Smooth muscle cell (in vitro differentiated cells): ENCODE measurements at regions not wholly inside any gene's neighbourhood (a gene's known extent, or its start where the extent isn't known, plus 50 kb on each side); places are given as distances from the start of the nearest gene placed in this dataset.

Experiments
- DNase-seq: peaks from one replicate; lab custom pipeline; 2025; ENCODE audit not compliant: unreplicated experiment; lab: John Stamatoyannopoulos, UW
- H2AFZ ChIP-seq: fragments of 200-600 bp; sonication (generic); 2 replicates; pipeline ENCODE4 v1.6.0; 2016; ENCODE audit warnings: antibody characterized with exemption, low read depth, mild to moderate bottlenecking
- H3F3A ChIP-seq: fragments of 200-600 bp; sonication (generic); 2 replicates; pipeline ENCODE4 v1.6.0; 2017; ENCODE audit warnings: antibody characterized with exemption, low read depth
- H3K27ac ChIP-seq: fragments of 200-600 bp; sonication (generic); 2 replicates; pipeline ENCODE4 v1.5.1; 2016; ENCODE audit warnings: low read depth, mild to moderate bottlenecking
- H3K27me3 ChIP-seq: fragments of 200-600 bp; sonication (generic); 2 replicates; pipeline ENCODE4 v1.6.1; 2016; ENCODE audit warnings: low read depth, mild to moderate bottlenecking
- H3K36me3 ChIP-seq: fragments of 200-600 bp; sonication (generic); 2 replicates; pipeline ENCODE4 v1.5.1; 2016; ENCODE audit warnings: low read depth
- H3K4me1 ChIP-seq: fragments of 200-600 bp; sonication (generic); 2 replicates; pipeline ENCODE4 v1.5.1; 2016; ENCODE audit warnings: low read depth
- H3K4me2 ChIP-seq: fragments of 200-600 bp; sonication (generic); 2 replicates; pipeline ENCODE4 v1.6.0; 2016; ENCODE audit warnings: mild to moderate bottlenecking
- H3K4me3 ChIP-seq: fragments of 200-600 bp; sonication (generic); 2 replicates; pipeline ENCODE4 v1.5.1; 2016; ENCODE audit warnings: mild to moderate bottlenecking
- H3K79me2 ChIP-seq: fragments of 200-600 bp; sonication (generic); 2 replicates; pipeline ENCODE4 v1.6.0; 2016; ENCODE audit warnings: low read depth, mild to moderate bottlenecking
- H3K9ac ChIP-seq: fragments of 200-600 bp; sonication (generic); 2 replicates; pipeline ENCODE4 v1.6.0; 2016; ENCODE audit warnings: low read depth
- H3K9me3 ChIP-seq: fragments of 200-600 bp; sonication (generic); replicated peaks from 2 replicates; pipeline ENCODE4 v1.5.1; 2016; ENCODE audit warnings: low read depth
- H4K20me1 ChIP-seq: fragments of 200-600 bp; sonication (generic); 2 replicates; pipeline ENCODE4 v1.6.0; 2016; ENCODE audit warnings: low read depth
- CTCF ChIP-seq: fragments of 200-600 bp; sonication (generic); IDR thresholded peaks from 2 replicates; pipeline ENCODE4 v1.5.1; 2017; ENCODE audit warnings: borderline replicate concordance, mild to moderate bottlenecking, antibody characterized with exemption; ENCODE audit not compliant: insufficient read depth, poor library complexity, severe bottlenecking
- WGBS: methylation state at CpG from one replicate; pipeline ENCODE4 v1.1.7; 2016; ENCODE audit warnings: low lambda C conversion rate; 5-methylcytosine and 5-hydroxymethylcytosine counted together

GRCh38 chr9:14031810-14032209 is 282.1 kb downstream of the NFIB start:
- Histone ChIP-seq H3K4me2 (no peak overlapping the region), H2AFZ (no peak overlapping the region), H3K9me3 (no peaks in the 10 kb centered on the region), H3K9ac (no peak overlapping the region), H3K27me3 (no peaks in the 10 kb centered on the region), H3K36me3 (no peaks in the 10 kb centered on the region), H3K79me2 (no peaks in the 10 kb centered on the region), H3K27ac (no peak overlapping the region), H4K20me1 (no peaks in the 10 kb centered on the region), H3K4me3 (no peak overlapping the region), H3K4me1 (peaks cover 7% of the 10 kb centered on the region), H3F3A (no peaks in the 10 kb centered on the region)
- 85% methylated on average over 3 of the region's 3 CpGs for WGBS
- TF ChIP-seq CTCF = no peak
- no peak for DNase-seq

- peak overlapping the region; percentile 4 for H3K4me3 ChIP-seq
- H3K4me1 ChIP-seq = peaks cover 7% of the 10 kb centered on the region
- no peaks in the 10 kb centered on the region for H3K79me2 ChIP-seq
- no peaks in the 10 kb centered on the region for H3F3A ChIP-seq
- no peaks in the 10 kb centered on the region for H3K27me3 ChIP-seq
- no peak overlapping the region for H2AFZ ChIP-seq
- TF ChIP-seq CTCF = no peak
- no peak overlapping the region for H3K9ac ChIP-seq
- 36% methylated on average over 7 of the region's 7 CpGs for WGBS
- H3K4me2 ChIP-seq = peak overlapping the region; percentile 11
- no peaks in the 10 kb centered on the region for H3K9me3 ChIP-seq
- no peak overlapping the region for H3K27ac ChIP-seq
- DNase-seq = no peak
- H3K36me3 ChIP-seq = no peaks in the 10 kb centered on the region
- no peaks in the 10 kb centered on the region for H4K20me1 ChIP-seq
Measured at GRCh38 chr9:14031060-14031414, 282.9 kb downstream of the NFIB start.

GRCh38 chr9:14030375-14031059 is 283.4 kb downstream of the NFIB start:
- no peak for DNase-seq
- 68% methylated on average over 7 of the region's 7 CpGs for WGBS
- Histone ChIP-seq H4K20me1 (no peaks in the 10 kb centered on the region), H3K4me3 (peak overlapping the region; percentile 4), H3F3A (no peaks in the 10 kb centered on the region), H3K9ac (no peak overlapping the region), H2AFZ (no peak overlapping the region), H3K27ac (no peak overlapping the region), H3K36me3 (no peaks in the 10 kb centered on the region), H3K4me1 (peaks cover 7% of the 10 kb centered on the region), H3K79me2 (no peaks in the 10 kb centered on the region), H3K9me3 (no peaks in the 10 kb centered on the region), H3K4me2 (no peak overlapping the region), H3K27me3 (peaks cover 2% of the 10 kb centered on the region)
- TF ChIP-seq CTCF = no peak

- no peak for TF ChIP-seq CTCF
- H4K20me1 ChIP-seq = no peaks in the 10 kb centered on the region
- H3K9ac ChIP-seq = no peak overlapping the region
- peak overlapping the region; percentile 4 for H3K4me3 ChIP-seq
- H3K4me1 ChIP-seq = peaks cover 7% of the 10 kb centered on the region
- no peak overlapping the region for H2AFZ ChIP-seq
- H3K9me3 ChIP-seq = no peaks in the 10 kb centered on the region
- no peaks in the 10 kb centered on the region for H3K36me3 ChIP-seq
- H3K79me2 ChIP-seq = no peaks in the 10 kb centered on the region
- H3K4me2 ChIP-seq = no peak overlapping the region
- no peaks in the 10 kb centered on the region for H3F3A ChIP-seq
- no peak for DNase-seq
- H3K27me3 ChIP-seq = peaks cover 5% of the 10 kb centered on the region
- no peak overlapping the region for H3K27ac ChIP-seq
- WGBS = 80% methylated on average over 11 of the region's 11 CpGs
Measured at GRCh38 chr9:14029806-14030374, 284.1 kb downstream of the NFIB start.
